ENCODE measurements at regions not wholly inside any gene's neighbourhood (a gene's known extent, or its start where the extent isn't known, plus 50 kb on each side); places are given as distances from the start of the nearest gene placed in this dataset.

- TF ChIP-seq REST (IDR thresholded peaks at IDR 0.05; ENCODE audit: borderline replicate concordance) (no peak), CTCF (IDR thresholded peaks at IDR 0.05; ENCODE audit: poor library complexity, severe bottlenecking) (no peak), TAF1 (IDR thresholded peaks at IDR 0.05; ENCODE audit: low read depth) (no peak), POLR2AphosphoS5 (IDR thresholded peaks at IDR 0.05) (no peak), EZH2 (IDR thresholded peaks at IDR 0.05; ENCODE audit: borderline replicate concordance, insufficient read depth, low read length, poor library complexity, severe bottlenecking) (no peak), RAD21 (conservative IDR thresholded peaks at IDR 0.05) (no peak), EP300 (conservative IDR thresholded peaks at IDR 0.05; ENCODE audit: poor library complexity, severe bottlenecking) (no peak), SMC3 (conservative IDR thresholded peaks at IDR 0.05; ENCODE audit: poor library complexity) (no peak)
Observed at GRCh38 chr13:47110833-47111240, 214.0 kb upstream of the HTR2A start.

Measured in neural cell (in vitro differentiated cells).